Right lung (tissue), 2 donors: ENCODE measurements at regions not wholly inside any gene's neighbourhood (a gene's known extent, or its start where the extent isn't known, plus 50 kb on each side); places are given as distances from the start of the nearest gene placed in this dataset.
"Not testable (repeated sequence)": the region's sequence is repeated elsewhere in the genome, so short reads cannot be mapped to it uniquely, and the experiment has no call there.

Experiments
- DNase-seq, 2 donors: peaks; one replicate each; pipeline ENCODE4 v3.0.0-alpha.2; 2013

GRCh38 chr12:83933615-83934014 is 979.0 kb downstream of the SLC6A15 start:
- no peak for DNase-seq

- no peak for DNase-seq
Measured at GRCh38 chr12:83932011-83932410, 980.6 kb downstream of the SLC6A15 start.

GRCh38 chr12:83931451-83931850 is 981.1 kb downstream of the SLC6A15 start:
- peak; percentile 3 to 14 for DNase-seq

- DNase-seq = not testable (repeated sequence)
Measured at GRCh38 chr12:83929792-83930191, 982.8 kb downstream of the SLC6A15 start.

GRCh38 chr12:83920821-83921547 is 991.6 kb downstream of the SLC6A15 start:
- no peak for DNase-seq

GRCh38 chr12:83919081-83919480 is 993.5 kb downstream of the SLC6A15 start:
- no peak for DNase-seq

GRCh38 chr12:83904175-83904574 is 1008.4 kb downstream of the SLC6A15 start:
- no peak for DNase-seq

GRCh38 chr12:83896416-83896815 is 1016.2 kb downstream of the SLC6A15 start:
- no peak for DNase-seq

GRCh38 chr12:83893101-83893500 is 1019.5 kb downstream of the SLC6A15 start:
- no peak for DNase-seq

- no peak for DNase-seq
Measured at GRCh38 chr12:83889745-83890144, 1022.9 kb downstream of the SLC6A15 start.

- no peak for DNase-seq
Measured at GRCh38 chr12:83886479-83886878, 1026.1 kb downstream of the SLC6A15 start.

GRCh38 chr12:83870921-83871599 is 1041.5 kb downstream of the SLC6A15 start:
- not testable (repeated sequence) for DNase-seq

GRCh38 chr12:83866477-83866876 is 1046.1 kb downstream of the SLC6A15 start:
- no peak for DNase-seq

GRCh38 chr12:83865431-83865830 is 1047.2 kb downstream of the SLC6A15 start:
- DNase-seq = no peak

- no peak for DNase-seq
Measured at GRCh38 chr12:83864054-83864453, 1048.5 kb downstream of the SLC6A15 start.

GRCh38 chr12:83859021-83859420 is 1053.6 kb downstream of the SLC6A15 start:
- no peak for DNase-seq

- DNase-seq = no peak
Measured at GRCh38 chr12:83856803-83857202, 1055.8 kb downstream of the SLC6A15 start.

- no peak for DNase-seq
Measured at GRCh38 chr12:83850531-83850930, 1062.1 kb downstream of the SLC6A15 start.

- no peak for DNase-seq
Measured at GRCh38 chr12:83848702-83849101, 1063.9 kb downstream of the SLC6A15 start.

GRCh38 chr12:83843541-83843940 is 1069.1 kb downstream of the SLC6A15 start:
- DNase-seq = no peak

- no peak for DNase-seq
Measured at GRCh38 chr12:83841620-83842019, 1071.0 kb downstream of the SLC6A15 start.

GRCh38 chr12:83827860-83828259 is 1084.7 kb downstream of the SLC6A15 start:
- peak; percentile 25 to 31 for DNase-seq

GRCh38 chr12:83827193-83827592 is 1085.4 kb downstream of the SLC6A15 start:
- no peak for DNase-seq

GRCh38 chr12:83826112-83826511 is 1086.5 kb downstream of the SLC6A15 start:
- DNase-seq = no peak
